Kidney (tissue), 13 donors: ENCODE measurements at regions not wholly inside any gene's neighbourhood (a gene's known extent, or its start where the extent isn't known, plus 50 kb on each side); places are given as distances from the start of the nearest gene placed in this dataset.
A peak's percentile ranks its signal among the peaks of the same experiment; 100 is the strongest.

ENCODE experiments used
- DNase-seq, 5 donors: peaks; one replicate each; pipeline ENCODE4 v3.0.0-alpha.2; 2013 to 2020
- FAIRE-seq: peaks from 2 replicates; lab custom pipeline; 2012; peaks lifted over from hg19 to GRCh38; lab: Jason Lieb, UNC
- H3K27ac ChIP-seq, 2 donors: one replicate each; pipeline ENCODE4 v1.7.0; 2013; ENCODE audit warnings: low read depth in 2 of 2, low read length in 2 of 2, inconsistent platforms in 1 of 2
- H3K27me3 ChIP-seq: one replicate; pipeline ENCODE4 v1.7.1; 2013; ENCODE audit warnings: low read length, inconsistent platforms; ENCODE audit not compliant: control insufficient read depth, insufficient read depth
- H3K36me3 ChIP-seq, 3 donors: one replicate each; pipeline versions ENCODE4 v1.7.0 to v1.7.1; 2013; ENCODE audit warnings: low read length in 3 of 3, control low read depth in 1 of 3, inconsistent platforms in 1 of 3; ENCODE audit not compliant: insufficient read depth in 3 of 3, control insufficient read depth in 2 of 3
- H3K4me1 ChIP-seq, 3 donors: one replicate each; pipeline versions ENCODE4 v1.7.0 to v1.7.1; 2013; ENCODE audit warnings: low read length in 3 of 3, inconsistent platforms in 1 of 3, low read depth in 1 of 3; ENCODE audit not compliant: control insufficient read depth in 2 of 3, insufficient read depth in 2 of 3
- H3K4me3 ChIP-seq, 3 donors: one replicate each; pipeline versions ENCODE4 v1.7.0 to v1.8.1; 2013; ENCODE audit warnings: low read length in 3 of 3, control low read depth in 1 of 3, inconsistent platforms in 1 of 3
- H3K9ac ChIP-seq, 3 donors: one replicate each; pipeline versions ENCODE4 v1.7.0 to v1.7.1; 2013; ENCODE audit warnings: low read length in 3 of 3, control low read depth in 1 of 3, inconsistent platforms in 1 of 3
- H3K9me3 ChIP-seq, 3 donors: one replicate each; pipeline versions ENCODE4 v1.7.0 to v1.7.1; 2013; ENCODE audit warnings: low read length in 3 of 3, control low read depth in 1 of 3, inconsistent platforms in 1 of 3; ENCODE audit not compliant: control insufficient read depth in 2 of 3, insufficient read depth in 1 of 3
- intact Hi-C: fragments of 100-400 bp; cut with DNase I; formaldehyde crosslinking; loops from one replicate; pipeline ENCODE4 v1.11.1; 2022
- TF ChIP-seq, protein P1 (sequence below): IDR thresholded peaks from 3 replicates; pipeline ENCODE4 v1.5.1; 2012; ENCODE audit warnings: mild to moderate bottlenecking, moderate library complexity, borderline replicate concordance; ENCODE audit not compliant: insufficient read depth; ENCODE audit errors: extremely low read depth
- donor health status: control.
- donor health status: control.
- donor health status: control.
- donor health status: control.
- donor health status: control.
- donor health status: DM: yes; HTN: yes; CAD: no.
- donor health status: Normal renal cell carcinoma (clear cell type).

DNA sequence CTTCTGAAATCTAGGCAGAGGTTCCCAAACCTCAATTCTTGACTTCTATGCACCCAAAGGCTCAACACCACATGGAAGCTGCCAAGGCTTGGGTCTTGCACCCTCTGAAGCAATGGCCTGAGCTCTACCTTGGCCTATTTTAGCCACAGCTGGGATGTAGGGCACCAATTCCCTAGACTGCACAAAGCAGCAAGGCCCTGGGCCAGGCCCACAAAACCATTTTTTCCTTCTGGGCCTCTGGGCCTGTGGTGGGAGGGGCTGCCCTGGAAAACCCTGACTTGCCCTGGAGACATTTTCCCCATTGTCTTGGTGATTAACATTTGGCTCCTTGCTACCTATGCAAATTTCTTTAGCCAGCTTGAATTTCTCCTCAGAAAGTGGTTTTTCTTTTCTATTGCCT, 315.2 kb downstream of the DCDC2C start:
- Histone ChIP-seq H3K9ac (no peak overlapping the region), H3K27me3 (no peaks in the 10 kb centered on the region), H3K4me3 (no peak overlapping the region), H3K9me3 (peaks cover 0 to 3% (median 0%) of the 10 kb centered on the region in 3 donors), H3K4me1 (no peaks in the 10 kb centered on the region), H3K36me3 (no peaks in the 10 kb centered on the region), H3K27ac (no peak overlapping the region)
- FAIRE-seq: no peak
- TF ChIP-seq, protein P1, sequence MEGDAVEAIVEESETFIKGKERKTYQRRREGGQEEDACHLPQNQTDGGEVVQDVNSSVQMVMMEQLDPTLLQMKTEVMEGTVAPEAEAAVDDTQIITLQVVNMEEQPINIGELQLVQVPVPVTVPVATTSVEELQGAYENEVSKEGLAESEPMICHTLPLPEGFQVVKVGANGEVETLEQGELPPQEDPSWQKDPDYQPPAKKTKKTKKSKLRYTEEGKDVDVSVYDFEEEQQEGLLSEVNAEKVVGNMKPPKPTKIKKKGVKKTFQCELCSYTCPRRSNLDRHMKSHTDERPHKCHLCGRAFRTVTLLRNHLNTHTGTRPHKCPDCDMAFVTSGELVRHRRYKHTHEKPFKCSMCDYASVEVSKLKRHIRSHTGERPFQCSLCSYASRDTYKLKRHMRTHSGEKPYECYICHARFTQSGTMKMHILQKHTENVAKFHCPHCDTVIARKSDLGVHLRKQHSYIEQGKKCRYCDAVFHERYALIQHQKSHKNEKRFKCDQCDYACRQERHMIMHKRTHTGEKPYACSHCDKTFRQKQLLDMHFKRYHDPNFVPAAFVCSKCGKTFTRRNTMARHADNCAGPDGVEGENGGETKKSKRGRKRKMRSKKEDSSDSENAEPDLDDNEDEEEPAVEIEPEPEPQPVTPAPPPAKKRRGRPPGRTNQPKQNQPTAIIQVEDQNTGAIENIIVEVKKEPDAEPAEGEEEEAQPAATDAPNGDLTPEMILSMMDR: no peak
- intact Hi-C loops: no loop called here
- DNase-seq: no peak

DNA sequence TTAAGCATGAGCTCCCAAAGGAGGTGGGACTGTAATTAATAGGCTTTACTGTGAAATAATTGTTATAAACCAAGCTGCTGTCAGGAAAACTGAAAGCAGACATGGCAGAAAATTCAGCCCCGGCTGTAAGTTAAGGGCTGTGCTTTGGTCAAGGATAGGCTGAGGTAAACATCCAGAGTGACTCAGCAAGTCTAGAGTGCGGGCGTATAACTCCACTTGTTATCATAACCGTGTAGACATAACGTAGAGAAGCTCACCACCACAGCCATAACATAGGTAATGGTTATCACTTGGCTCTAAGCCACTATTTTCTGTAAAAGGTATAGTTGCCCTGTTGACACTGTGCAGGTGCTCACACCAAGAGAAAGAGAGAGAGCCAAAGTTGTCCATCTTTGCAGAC, 316.8 kb downstream of the DCDC2C start:
- no peaks in the 10 kb centered on the region for H3K36me3 ChIP-seq
- peaks cover 0 to 3% (median 0%) of the 10 kb centered on the region in 3 donors for H3K9me3 ChIP-seq
- H3K9ac ChIP-seq: no peak overlapping the region
- intact Hi-C loops: no loop called here
- TF ChIP-seq, protein P1: no peak
- no peak for FAIRE-seq
- no peak overlapping the region for H3K27ac ChIP-seq
- no peak for DNase-seq
- no peaks in the 10 kb centered on the region for H3K27me3 ChIP-seq
- H3K4me3 ChIP-seq: no peak overlapping the region
- no peaks in the 10 kb centered on the region for H3K4me1 ChIP-seq

DNA sequence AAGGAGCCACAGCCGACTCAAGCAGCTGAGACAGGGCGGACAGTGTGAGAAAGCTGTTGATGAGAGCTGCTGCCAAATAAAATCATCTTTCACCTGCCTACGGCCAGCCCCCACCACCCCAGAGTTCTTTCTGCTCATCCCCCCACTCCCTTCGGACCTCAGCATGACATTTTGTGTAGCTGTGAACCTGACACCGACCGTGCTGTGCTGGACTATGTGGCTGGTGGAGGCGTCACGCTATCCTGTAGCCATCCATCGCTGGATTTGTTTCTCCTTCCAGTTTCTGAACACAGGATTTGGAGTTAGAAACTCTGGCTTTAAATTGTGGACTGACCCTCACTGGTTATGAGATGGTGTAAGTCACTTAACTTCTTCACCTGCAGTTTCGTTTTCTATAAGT, 317.3 kb downstream of the DCDC2C start:
- H3K27ac ChIP-seq: no peak overlapping the region
- H3K36me3 ChIP-seq: no peaks in the 10 kb centered on the region
- no peak for FAIRE-seq
- no peak overlapping the region for H3K9ac ChIP-seq
- H3K9me3 ChIP-seq: peaks cover 0 to 3% (median 0%) of the 10 kb centered on the region in 3 donors
- H3K4me3 ChIP-seq: no peak overlapping the region
- TF ChIP-seq, protein P1: no peak
- DNase-seq: peak in 3 of 5 donors; percentile 7 to 19 (median 14)
- H3K4me1 ChIP-seq: no peaks in the 10 kb centered on the region
- no peaks in the 10 kb centered on the region for H3K27me3 ChIP-seq
- intact Hi-C loops: no loop called here

DNA sequence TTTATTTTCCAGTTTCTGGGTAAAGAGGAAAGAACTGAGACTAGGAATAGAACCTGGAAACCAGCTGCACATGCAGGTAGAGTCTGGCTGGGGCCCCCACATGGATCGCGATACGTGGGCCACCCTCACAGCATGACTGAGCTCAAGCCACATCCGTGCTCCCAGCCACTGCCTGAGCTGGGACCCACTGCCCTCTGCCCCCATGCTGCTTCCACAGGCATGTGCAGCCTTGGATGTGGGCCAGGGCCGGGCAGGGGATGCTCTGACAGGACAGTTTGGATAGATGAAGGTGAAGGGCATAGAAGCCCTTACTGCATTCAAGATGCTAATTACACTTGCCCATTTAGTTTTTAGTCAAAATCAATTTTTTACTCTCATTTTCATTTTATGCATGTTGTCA, 321.2 kb downstream of the DCDC2C start:
- intact Hi-C loops: no loop called here
- TF ChIP-seq, protein P1: no peak
- no peak for FAIRE-seq
- H3K27me3 ChIP-seq: no peaks in the 10 kb centered on the region
- DNase-seq: no peak
- no peaks in the 10 kb centered on the region for H3K9me3 ChIP-seq
- no peak overlapping the region for H3K27ac ChIP-seq
- H3K36me3 ChIP-seq: no peaks in the 10 kb centered on the region
- H3K4me1 ChIP-seq: no peaks in the 10 kb centered on the region
- no peak overlapping the region for H3K9ac ChIP-seq
- H3K4me3 ChIP-seq: no peak overlapping the region
